ENCODE measurements at regions not wholly inside any gene's neighbourhood (a gene's known extent, or its start where the extent isn't known, plus 50 kb on each side); places are given as distances from the start of the nearest gene placed in this dataset.

DNA sequence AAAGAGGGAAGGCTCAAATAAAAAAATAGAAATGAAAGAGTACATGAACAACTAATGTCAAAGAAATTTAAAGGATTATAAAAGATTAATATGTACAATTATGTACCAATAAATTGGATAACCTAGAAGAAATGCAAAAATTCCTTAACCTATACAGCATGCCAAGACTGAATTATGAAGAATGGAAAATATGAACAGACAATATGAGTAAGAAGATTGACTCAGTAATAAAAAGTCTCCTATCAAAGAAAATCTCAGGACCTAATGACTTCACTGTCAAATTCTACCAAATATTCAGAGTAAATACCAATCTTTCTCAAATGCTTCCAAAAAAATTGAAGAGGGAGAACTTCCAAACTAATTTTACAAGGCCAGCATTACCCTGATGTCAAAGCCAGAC, 120.2 kb upstream of the SPOPL start:
- TF ChIP-seq REST (IDR thresholded peaks at IDR 0.05; ENCODE audit: low read depth): no peak
- TF ChIP-seq EP300 (IDR thresholded peaks at IDR 0.05; ENCODE audit: borderline replicate concordance): no peak
- TF ChIP-seq FOXM1 (IDR thresholded peaks at IDR 0.05; ENCODE audit: borderline replicate concordance, low read depth): no peak
- no peak for TF ChIP-seq CEBPB (IDR thresholded peaks at IDR 0.05)
- no peak for TF ChIP-seq EGR1 (IDR thresholded peaks at IDR 0.05)
- TF ChIP-seq, protein P1, sequence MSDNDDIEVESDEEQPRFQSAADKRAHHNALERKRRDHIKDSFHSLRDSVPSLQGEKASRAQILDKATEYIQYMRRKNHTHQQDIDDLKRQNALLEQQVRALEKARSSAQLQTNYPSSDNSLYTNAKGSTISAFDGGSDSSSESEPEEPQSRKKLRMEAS (IDR thresholded peaks at IDR 0.05): no peak
- TF ChIP-seq RAD21 (IDR thresholded peaks at IDR 0.05; ENCODE audit: low read depth): no peak
- no peak for TF ChIP-seq ZBTB7A (IDR thresholded peaks at IDR 0.05; ENCODE audit: low read depth)
- no peak for TF ChIP-seq USF1 (IDR thresholded peaks at IDR 0.05)
- TF ChIP-seq TAF1 (IDR thresholded peaks at IDR 0.05; ENCODE audit: low read depth): no peak
- no peak for TF ChIP-seq TEAD4 (IDR thresholded peaks at IDR 0.05)
- TF ChIP-seq CREB1 (IDR thresholded peaks at IDR 0.05; ENCODE audit: low read depth): no peak
- no peak for TF ChIP-seq YY1 (IDR thresholded peaks at IDR 0.05; ENCODE audit: low read depth)

Measured in Ishikawa (cell line).